Embryonic facial prominence (tissue), 1 donor: ENCODE measurements at regions not wholly inside any gene's neighbourhood (a gene's known extent, or its start where the extent isn't known, plus 50 kb on each side); places are given as distances from the start of the nearest gene placed in this dataset.
"Not testable (repeated sequence)": the region's sequence is repeated elsewhere in the genome, so short reads cannot be mapped to it uniquely, and the experiment has no call there.

Experiments
- DNase-seq: peaks from one replicate; pipeline ENCODE4 v3.0.0-alpha.2; 2016; ENCODE audit errors: extremely low spot score

DNA sequence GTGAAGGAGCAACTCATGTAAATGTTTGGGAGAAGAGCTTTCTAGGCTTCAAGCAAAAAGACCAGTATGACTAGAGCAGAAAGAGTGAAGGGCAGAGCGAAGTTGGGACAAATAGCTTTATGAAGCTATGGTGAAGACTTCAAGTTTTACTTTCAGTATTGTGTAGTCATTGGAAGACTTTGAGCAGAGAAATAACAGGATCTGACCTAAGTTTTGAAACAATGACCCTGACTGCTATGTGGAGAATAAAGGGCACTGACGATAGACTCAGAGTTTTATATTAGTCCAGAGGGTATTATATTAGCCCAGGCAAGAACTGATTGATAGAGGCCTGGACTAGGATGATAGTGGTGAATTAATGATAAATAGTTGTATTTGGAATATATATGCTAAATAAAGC lies 187.3 kb downstream of the KTN1 start:
- no peak for DNase-seq

DNA sequence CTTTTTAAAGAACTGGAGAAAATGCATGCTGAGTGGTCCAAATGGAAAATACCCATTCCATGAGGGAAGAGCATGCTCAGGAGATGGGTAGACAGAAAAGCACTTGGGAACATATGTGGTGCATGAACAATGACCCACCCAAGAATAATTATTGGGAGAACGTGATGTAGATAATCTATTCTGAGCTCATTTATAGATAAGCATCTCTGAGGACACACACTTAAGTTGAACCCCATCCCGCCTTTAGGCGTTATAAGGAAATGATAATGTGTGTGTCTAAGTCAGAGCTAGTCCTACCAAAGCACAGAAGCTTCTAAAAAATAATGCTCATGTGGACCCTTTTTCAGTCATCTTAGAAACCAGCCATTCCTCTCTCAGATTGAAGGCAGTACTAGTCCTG lies 189.9 kb downstream of the KTN1 start:
- no peak for DNase-seq

DNA sequence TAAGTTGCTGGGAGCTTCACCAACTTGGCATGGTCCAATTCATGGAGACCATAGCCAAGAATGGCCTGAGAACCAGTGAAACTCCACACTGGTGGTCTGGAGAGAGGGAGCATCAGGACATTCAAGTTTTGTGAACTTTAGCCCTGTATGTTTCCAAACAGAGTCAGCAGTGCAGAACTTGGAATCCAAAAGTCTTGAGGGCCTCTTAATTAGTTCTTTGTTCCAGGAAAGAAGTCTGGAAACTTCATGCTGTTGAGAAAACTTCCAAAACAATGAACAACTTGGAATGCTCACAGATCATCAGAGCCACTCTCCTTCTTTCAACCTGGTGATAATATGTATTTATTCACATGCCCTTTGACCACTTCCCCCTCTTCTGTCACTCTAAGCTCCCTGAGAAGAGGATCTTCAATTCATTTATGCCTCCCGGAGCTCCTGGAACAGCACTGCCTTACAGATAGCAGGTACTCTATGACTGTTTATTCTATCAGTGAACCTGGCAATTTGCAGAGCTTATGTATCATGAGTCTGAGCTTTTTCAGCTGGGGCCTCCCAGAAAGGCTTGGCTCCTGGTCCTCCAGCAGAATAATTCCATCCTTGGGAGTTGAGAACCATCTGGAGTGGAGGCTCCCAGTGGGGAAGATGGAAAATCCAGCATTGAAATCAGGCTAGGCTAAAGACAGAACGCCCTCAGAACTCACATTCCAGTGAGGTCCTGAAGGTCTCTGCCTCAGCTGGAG lies 191.4 kb downstream of the KTN1 start:
- no peak for DNase-seq

DNA sequence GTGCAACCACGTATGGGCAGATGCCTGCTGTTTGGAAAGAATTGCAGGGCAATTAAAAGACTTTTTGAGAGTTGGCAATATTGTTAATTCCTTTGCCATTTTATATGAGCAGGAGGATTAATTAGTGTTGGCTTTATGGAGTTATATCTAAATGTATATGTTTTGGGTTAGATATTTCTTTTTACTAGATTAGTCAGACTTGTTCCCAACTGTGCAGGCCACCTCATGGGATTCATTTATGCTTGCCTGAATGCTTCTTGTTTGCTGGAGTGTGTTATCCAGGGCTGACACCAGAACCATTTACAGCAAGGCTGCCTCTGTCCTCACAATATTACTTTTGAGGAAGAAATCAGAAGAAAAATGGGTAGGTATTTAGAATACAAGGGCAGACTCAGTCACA lies 192.5 kb downstream of the KTN1 start:
- no peak for DNase-seq

DNA sequence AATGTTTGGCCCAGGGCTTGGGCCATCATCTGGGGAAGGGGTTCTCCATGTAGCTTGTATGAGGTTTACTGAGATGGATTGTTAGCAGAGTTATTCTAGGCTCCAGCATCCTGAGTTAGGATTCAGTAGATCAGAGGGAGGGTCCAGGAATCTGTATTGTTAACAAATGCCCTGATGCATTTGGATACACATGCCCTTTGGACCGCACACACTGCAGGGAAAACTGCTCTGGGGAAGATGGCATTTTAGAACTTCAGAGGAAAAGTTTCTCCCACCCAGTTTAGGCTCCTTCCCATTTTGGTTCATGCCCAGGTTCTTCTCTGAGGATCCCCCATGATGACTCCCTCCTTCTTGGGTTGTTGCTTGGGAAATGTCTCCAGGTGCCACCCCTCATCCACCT lies 193.3 kb downstream of the KTN1 start:
- no peak for DNase-seq

DNA sequence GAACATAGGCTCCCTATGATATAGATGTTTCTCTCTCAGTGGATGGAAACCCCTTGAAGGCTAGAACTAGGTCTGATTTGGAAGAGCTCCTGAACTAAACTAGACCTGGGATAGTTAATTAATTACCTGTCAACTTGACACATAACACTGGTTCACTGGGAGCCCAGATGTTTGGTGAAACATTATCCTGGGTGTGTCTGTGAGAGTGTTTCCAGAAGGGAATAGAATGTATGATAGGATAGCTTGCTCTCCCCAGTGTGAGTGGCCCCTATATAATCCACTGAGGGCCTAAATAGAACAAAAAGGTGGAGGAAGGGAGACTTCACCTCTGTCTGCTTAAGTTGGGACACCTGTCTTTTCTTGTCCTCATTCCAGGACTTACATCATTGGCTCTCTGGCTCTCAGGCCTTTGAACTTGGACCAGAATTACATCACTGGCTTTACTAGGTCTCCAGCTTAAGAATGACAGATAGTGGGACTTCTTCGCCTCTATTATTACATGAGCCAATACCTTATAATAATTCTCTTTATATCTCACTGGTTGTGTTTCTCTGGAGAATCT lies 194.1 kb downstream of the KTN1 start:
- DNase-seq: no peak

DNA sequence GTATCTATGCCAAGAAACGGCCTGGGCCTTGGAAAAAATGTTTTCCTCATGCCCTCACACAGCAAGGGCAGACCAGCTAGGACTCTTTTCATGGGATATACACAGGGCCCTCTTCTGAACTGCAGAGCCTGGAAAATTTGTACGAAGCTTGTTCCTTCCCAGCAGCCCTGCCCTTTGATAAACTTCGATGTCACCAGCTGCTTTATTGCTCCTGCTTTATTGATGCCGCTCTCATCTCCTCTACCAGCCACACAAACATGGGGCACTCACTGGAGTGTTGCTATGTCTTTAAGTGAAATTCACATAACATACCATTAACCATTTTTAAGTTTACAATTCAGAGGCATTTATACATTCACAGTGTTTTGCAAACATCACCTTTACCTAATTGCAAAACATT lies 197.9 kb downstream of the KTN1 start:
- DNase-seq: no peak

DNA sequence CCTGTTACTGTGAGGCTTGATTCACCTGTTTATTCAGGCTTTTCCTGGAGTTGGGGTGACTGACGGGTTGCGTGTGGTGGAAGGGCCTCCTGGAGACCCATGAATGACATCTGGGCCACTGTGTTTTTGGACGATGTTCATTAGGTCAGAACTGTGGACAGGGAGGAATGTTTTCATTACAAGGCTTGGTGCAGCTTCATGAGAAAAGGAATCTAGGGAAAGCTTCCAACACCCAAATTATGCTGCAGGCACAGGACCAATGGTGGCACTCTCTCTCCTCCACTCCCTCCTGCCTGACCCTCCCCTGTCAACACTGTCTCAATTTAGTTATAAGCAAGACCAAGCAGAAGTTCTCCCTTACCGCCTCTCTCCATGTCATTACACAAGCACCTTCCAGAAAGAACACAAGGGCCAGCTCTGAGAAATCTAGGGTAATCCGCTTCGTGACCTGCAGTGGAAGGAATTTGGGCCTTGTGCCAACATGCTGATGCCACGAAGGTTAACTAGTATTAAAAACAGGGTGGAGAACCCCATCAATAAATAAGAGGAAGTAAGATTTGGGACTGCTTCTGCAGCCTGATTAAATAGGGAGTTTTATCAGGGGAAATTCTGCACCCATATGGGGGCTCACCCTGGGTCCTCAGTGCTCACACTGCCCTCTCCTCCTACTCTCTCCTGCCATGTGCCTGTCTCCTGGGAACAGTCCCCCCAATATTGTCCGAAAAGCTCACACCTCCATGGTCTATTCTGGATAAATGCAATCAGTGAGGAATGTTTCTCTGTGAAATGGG lies 200.3 kb downstream of the KTN1 start:
- no peak for DNase-seq

DNA sequence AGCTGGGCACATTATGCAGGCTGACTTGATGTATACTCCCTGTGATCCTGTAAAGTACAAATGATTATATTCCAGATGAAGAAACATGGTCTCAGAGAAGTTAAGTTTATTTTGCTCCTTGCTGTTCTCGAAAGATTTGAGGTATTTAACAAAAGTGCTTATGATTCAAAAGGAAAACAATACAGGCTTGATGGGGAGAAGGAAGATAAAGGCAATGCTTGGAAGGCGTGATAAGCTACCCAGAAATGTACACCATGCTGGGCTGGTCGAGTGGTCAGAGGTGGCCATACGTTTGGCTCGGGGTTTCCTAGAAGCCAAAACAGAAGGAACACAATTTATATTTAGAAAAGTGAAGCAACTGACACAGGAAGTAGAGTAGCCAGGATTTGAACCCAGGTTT lies 201.0 kb downstream of the KTN1 start:
- no peak for DNase-seq

DNA sequence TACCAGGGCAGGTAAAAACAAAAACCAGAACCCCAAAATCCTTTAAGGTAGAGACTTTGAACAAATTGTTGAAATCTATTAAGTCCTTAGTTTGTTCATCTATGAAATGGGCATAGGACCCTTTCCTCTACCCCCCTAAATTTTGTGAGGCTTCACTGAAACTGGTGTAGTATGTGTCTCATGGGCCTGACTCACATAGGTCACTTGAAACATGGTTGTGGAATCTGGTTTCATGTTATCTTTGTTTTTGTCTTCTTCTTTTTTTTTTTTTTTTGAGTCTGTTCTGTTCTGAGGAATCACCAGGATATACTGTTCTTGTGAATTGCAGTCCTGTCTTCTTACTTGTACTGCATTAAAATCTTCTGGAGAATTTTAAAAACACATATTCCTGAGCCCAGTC lies 202.2 kb downstream of the KTN1 start:
- no peak for DNase-seq

DNA sequence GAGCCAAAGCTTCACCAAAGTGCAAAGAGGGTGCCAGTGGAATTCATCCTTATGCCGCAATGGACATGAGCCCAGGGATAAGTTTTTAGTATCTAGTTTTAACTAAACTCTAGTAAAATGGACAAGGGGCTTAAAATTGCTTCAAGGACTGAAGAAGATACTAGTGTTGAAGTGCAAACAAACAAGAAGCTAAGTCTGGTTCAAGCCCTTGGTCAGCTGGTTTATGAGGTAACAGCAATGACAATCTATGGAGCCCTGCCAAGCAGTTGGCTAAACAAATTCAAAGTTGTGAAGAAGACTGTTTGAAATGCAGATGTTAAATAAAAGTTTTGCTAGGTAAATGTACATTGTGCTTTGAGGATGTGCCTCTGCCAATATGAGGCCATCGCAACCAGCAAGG lies 209.4 kb downstream of the KTN1 start:
- no peak for DNase-seq

DNA sequence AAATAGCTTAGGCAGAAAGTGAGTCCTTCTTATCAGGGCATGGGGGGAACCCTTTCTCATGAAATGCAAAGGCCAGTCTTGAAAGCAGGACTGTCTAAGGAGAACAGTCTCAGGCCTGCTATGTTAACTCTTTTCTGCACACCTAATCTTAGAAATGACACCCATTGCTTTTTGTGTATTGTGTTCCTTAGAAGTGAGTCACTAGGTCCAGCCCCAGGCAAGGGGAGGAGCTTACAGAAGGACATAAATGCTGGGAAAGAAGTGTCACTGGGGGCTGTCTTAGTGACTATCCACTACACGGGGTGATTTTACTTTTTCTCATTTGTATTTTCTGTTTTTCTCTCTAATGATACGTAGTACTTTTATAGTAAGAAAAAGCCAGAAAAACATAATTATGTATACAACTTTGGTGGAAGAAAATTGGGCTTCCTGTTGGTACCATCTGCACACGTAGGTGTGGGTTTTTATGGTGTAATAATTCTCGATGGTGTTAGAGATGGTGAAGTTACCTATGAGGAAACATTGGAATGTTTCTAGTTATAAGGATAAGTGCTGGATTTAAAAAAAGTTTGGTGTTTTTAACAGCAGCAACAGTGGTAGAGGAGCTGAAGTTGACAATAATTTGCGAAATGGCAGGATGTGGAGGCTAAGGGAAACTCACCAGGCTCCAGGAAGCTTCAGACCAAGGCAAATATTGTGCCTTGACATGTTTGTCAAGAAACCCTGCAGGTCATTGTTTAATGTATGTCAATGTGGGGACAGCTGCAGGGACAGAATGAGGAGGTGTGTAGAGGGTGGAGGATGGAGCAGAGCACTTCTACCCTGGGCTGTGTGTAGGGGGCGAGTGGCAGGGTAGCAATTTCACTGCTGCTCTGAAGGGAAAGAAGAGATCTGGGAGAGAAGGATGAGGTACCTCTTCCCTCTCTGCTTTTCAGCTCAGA lies 214.9 kb downstream of the KTN1 start:
- DNase-seq: no peak

DNA sequence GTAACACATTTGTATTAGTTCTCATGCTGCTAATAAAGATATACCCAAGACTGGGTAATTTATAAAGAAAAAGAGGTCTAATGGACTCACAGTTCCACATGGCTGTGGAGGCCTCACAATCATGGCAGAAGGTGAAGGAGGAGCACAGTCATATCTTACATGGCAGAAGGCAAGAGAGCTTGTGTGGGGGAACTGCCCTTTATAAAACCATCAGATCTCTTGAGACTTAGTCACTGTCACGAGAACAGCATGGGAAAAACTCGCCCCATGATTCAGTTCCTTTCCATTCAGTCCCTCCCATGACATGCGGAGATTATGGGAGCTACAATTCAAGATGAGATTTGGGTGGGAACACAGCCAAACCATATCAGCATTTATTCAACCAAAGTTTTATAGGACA lies 216.5 kb downstream of the KTN1 start:
- not testable (repeated sequence) for DNase-seq

DNA sequence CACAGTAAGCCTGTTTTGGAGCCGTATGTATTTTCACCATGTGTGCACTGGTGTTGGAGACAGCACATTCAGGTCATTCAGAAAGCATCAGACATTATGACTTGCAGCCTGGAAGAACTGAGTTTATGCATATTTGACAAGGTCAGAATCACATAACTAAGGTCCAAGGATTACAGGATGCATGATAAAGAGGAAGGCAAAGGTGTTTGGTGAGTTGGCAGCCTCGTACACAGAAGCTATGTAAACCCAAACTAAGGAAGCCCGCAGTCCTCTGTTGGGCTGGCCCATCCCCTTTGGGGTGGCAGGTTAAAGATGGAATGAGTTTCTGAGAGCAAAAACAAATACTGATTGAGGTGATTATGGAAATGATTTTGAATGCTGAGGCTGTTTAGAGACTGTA lies 218.4 kb downstream of the KTN1 start:
- no peak for DNase-seq

DNA sequence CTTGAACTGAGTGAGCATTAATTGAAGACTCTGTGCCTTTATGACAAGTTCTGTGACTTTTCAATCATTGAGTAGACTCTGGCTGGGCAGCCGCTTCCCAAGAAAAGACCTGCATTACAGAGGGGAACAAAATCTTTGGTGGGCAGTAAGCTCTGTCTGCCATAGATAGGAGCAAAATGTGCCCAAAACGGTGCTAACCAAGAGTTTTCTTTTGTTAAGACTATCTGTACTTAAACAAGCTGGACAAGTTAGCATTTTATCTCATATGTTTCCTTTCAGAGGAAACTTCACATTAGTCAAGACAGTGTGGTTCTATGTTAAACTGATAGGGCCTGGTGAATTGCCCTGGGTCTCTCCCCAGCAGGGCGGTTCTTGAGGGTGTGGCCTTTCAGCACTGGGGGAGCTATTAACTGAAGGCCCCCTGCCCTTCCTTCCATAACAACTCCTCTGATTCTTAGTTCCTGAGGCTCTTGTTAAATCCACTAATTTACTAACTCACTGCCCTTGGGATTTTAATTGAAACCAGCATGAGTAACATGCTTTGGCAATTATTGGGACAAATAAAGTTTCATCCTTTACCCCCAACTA lies 219.6 kb downstream of the KTN1 start:
- no peak for DNase-seq

DNA sequence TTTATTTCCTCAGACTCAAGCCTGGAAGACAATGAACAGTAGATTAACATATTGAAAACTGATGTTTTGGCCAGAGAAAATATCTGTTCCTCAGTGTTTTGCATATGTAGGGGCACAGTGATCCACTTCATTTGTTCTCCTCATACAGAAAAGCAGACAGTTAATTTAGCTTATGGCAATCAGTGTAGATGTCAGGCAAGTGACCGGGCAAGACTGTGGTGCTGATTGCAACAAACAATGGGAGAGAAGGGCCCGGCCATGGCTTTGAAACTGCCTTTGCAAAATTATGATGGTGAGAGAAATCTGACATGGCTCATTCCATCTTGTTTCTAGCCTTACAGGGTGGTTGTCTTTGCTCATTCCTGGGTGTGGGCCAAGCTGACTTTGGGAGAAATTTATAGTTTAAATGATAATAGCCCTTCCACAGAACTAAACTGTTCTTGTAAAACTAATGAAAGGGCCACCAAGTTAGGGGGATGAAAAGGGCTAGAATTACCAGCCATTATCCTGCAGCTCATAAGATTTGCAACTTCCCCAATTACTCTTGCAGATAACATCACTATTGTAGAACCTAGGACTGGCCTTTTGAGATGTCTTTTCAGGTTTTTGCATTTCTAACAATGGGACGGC lies 220.3 kb downstream of the KTN1 start:
- no peak for DNase-seq

DNA sequence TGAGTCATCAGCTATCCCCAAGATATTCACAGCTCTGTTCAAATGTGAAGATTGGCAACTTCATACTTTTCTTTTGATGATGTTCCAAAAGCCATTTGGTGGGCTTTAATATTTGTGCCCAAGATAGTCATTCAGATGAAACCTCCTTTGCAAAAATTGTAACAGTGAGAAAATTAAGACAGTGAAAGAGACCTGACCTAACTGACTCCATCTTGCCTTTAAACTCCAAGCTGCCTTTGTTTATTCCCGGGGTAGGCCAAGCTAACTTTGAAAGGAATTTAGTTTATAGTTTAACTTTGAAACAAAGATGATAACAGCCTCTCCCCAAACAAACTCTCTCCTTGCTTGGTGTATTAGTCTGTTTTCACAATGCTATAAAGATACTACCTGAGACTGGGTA lies 221.1 kb downstream of the KTN1 start:
- no peak for DNase-seq

DNA sequence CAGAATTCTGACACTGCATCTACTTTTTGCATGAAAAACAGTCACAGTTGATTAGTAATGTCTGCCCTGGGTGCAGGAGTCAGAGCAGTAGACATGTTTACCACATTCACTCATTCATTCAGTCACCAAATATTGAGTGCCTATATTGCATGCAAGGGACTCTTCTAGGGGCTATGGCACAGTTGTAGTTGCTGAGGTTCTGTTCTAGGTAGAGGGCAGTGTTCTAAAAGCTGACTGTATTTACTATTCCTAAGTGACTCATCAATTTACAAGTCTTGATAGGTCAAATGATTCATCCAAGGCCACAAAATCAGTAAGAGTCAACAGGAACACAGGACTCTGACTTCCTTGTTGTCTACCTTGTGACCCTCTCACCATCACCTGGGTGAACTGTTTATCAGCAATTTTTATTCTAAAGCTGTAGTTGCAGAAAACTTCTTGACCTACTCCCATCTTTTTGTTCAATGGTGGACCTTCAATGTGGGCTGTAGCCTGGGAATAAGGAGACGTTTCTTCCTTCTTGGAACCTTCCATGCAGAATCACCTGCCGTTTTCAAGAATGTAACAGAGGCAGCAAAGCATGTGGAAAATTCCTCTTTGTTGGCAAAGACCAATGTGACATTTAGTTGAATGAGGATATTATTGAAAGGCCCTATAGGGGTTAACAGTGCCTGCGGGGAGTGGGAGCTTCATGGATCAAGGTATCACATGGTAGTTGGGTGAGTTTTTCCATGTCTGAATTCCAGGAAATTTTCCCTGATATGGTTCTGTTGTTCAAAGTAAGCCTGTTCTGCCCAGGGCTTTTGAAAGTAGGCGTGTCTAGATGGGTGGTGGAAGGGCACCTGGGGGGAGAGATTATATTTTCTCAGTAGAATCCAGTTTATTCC lies 223.2 kb downstream of the KTN1 start:
- DNase-seq: no peak

DNA sequence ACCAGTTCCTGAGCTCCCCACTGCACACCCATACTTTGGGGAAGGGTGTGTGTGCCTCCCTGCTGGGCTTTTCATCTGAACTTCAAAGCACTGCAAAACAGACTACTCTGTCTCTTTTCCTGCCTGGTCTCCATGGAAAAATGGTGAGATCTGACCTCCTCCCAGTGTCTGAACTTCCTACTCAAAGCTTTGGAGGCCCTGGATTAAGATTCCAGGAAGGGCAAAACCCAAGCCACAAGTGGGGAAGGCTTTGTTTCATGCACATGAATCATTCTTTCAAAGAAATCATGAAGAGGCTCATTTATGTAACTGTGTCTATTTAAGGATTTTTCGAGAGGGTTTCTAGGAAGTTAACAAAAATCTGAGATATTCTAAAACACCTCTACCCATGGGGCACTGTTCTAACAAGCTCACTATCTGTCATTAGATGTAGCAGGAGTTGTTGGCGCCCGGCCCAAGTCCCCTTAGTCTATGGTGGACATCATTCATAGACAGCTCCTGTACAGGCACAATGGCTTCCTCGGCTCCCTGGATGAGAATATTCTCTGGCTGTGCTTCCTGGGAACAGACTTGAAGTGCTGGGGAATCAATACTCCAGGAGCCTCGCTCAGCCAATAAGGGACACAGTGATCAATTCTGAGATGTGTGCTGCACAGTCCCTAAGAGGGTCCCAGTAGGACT lies 224.0 kb downstream of the KTN1 start:
- DNase-seq: no peak

DNA sequence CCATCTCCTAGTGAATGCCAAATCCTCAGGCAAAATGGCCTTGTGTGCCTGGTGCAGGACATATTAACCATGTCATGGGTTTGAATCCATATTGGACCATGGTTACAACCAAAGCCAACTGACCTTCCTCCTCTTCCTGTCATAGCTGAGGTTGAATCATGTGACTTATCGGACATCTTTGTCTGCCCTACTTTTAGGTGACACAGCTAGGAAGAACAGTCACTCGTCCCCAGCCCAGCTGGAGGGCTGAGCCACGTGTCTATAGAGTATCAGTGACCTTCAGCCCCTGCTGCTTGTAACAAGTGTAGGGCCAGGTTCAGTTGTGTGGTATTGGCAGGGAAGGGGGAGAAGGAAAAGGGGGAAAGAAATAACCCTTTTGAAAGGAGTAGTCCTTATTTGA lies 225.2 kb downstream of the KTN1 start:
- DNase-seq: no peak
